H1 (cell line): ENCODE measurements at regions not wholly inside any gene's neighbourhood (a gene's known extent, or its start where the extent isn't known, plus 50 kb on each side); places are given as distances from the start of the nearest gene placed in this dataset.

ENCODE experiments used
- CTCF ChIA-PET: fragments of 300-600 bp; sonication (Branson Sonifier 250); formaldehyde crosslinking; loops from one replicate; lab custom pipeline; 2021; ENCODE audit not compliant: partially characterized antibody; lab: Charles Lee
- POLR2A ChIA-PET: fragments of 300-600 bp; sonication (Branson Sonifier 250); formaldehyde crosslinking; loops from one replicate; lab custom pipeline; 2021; ENCODE audit warnings: inconsistent platforms; ENCODE audit not compliant: partially characterized antibody; lab: Charles Lee
- DNase-seq, 2 experiments: peaks; one replicate each; pipeline versions ENCODE4 v3.0.0 to v3.0.0-alpha.2; 2010 to 2022; ENCODE audit warnings: low spot score in 2 of 2, low read depth in 1 of 2, mixed read lengths in 1 of 2
- FAIRE-seq: peaks from 2 replicates; lab custom pipeline; 2011; peaks lifted over from hg19 to GRCh38; lab: Jason Lieb, UNC
- H2AFZ ChIP-seq: 2 replicates; pipeline ENCODE4 v1.8.1; 2012; ENCODE audit warnings: low read length, inconsistent platforms
- H2AK5ac ChIP-seq: 2 replicates; pipeline ENCODE4 v1.6.1; 2013; ENCODE audit warnings: low read depth, low read length
- H2BK120ac ChIP-seq: replicated peaks from 2 replicates; pipeline ENCODE3; 2013; ENCODE audit warnings: low read depth, low read length, inconsistent platforms
- H2BK12ac ChIP-seq: 2 replicates; pipeline ENCODE4 v1.6.1; 2013; ENCODE audit warnings: low read depth, low read length
- H2BK15ac ChIP-seq: 2 replicates; pipeline ENCODE4 v1.6.1; 2013; ENCODE audit warnings: low read length
- H2BK20ac ChIP-seq: 2 replicates; pipeline ENCODE4 v1.6.1; 2013; ENCODE audit warnings: low read length
- H2BK5ac ChIP-seq: 2 replicates; pipeline ENCODE4 v1.6.1; 2013; ENCODE audit warnings: low read depth, low read length
- H3K14ac ChIP-seq: 2 replicates; pipeline ENCODE4 v1.6.1; 2013; ENCODE audit warnings: inconsistent platforms; ENCODE audit not compliant: insufficient read length
- H3K18ac ChIP-seq: 2 replicates; pipeline ENCODE4 v1.6.1; 2013; ENCODE audit warnings: low read length; ENCODE audit errors: extremely low read depth
- H3K23ac ChIP-seq: 2 replicates; pipeline ENCODE4 v1.6.1; 2013; ENCODE audit warnings: inconsistent platforms; ENCODE audit not compliant: insufficient read length
- H3K23me2 ChIP-seq: 2 replicates; pipeline ENCODE4 v1.6.1; 2013; ENCODE audit warnings: low read depth, low read length
- H3K27ac ChIP-seq: 2 replicates; pipeline ENCODE4 v1.6.1; 2011; ENCODE audit warnings: low read depth, low read length, inconsistent platforms
- H3K27me3 ChIP-seq, 4 experiments: replicated peaks in 1 of 4; 1 replicate in 1 of 4; 2 replicates in 3 of 4; pipeline versions ENCODE4 v1.6.1 to v1.8.1; 2011 to 2013; ENCODE audit warnings: low read length in 3 of 4, mild to moderate bottlenecking in 3 of 4, inconsistent platforms in 2 of 4, mixed read lengths in 2 of 4, moderate library complexity in 1 of 4; ENCODE audit not compliant: control insufficient read depth in 3 of 4, insufficient read depth in 3 of 4; ENCODE audit errors: extremely low read depth in 1 of 4
- H3K36me3 ChIP-seq, 4 experiments: 2 replicates each; pipeline versions ENCODE4 v1.6.1 to v1.8.1; 2011 to 2013; ENCODE audit warnings: mild to moderate bottlenecking in 4 of 4, low read length in 3 of 4, moderate library complexity in 2 of 4, control low read depth in 1 of 4, inconsistent platforms in 1 of 4; ENCODE audit not compliant: insufficient read depth in 4 of 4, control insufficient read depth in 2 of 4
- H3K4ac ChIP-seq: replicated peaks from 2 replicates; pipeline ENCODE3; 2013; ENCODE audit warnings: low read length, low read depth, mixed read lengths, inconsistent platforms; ENCODE audit not compliant: insufficient read length
- H3K4me1 ChIP-seq, 4 experiments: replicated peaks in 1 of 4; 1 replicate in 1 of 4; 2 replicates in 3 of 4; pipeline versions ENCODE4 v1.6.1 to v1.8.1; 2011 to 2013; ENCODE audit warnings: low read length in 3 of 4, inconsistent platforms in 2 of 4, mixed read lengths in 1 of 4; ENCODE audit not compliant: insufficient read depth in 4 of 4, control insufficient read depth in 3 of 4
- H3K4me2 ChIP-seq, 2 experiments: 2 replicates each; pipeline versions ENCODE4 v1.6.1 to v1.8.1; 2011 to 2013; ENCODE audit warnings: low read depth in 2 of 2, low read length in 2 of 2, control low read depth in 1 of 2, inconsistent platforms in 1 of 2, mild to moderate bottlenecking in 1 of 2; ENCODE audit not compliant: insufficient read depth in 1 of 2
- H3K4me3 ChIP-seq, 4 experiments: fragments of 200-600, 300-600 bp in 1 of 4; sonication (generic), shearing (Covaris generic), sonication (Bioruptor Twin) in 1 of 4; 2 replicates each; pipeline versions ENCODE4 v1.5.1 to v1.8.1; 2011 to 2016; ENCODE audit warnings: low read length in 4 of 4, low read depth in 3 of 4, control low read depth in 2 of 4, inconsistent platforms in 2 of 4, mild to moderate bottlenecking in 2 of 4, mixed read lengths in 1 of 4, moderate library complexity in 1 of 4; ENCODE audit not compliant: insufficient read depth in 2 of 4; ENCODE audit errors: extremely low read depth in 1 of 4
- H3K56ac ChIP-seq: replicated peaks from 2 replicates; pipeline ENCODE3; 2013; ENCODE audit warnings: low read depth, mild to moderate bottlenecking, mixed read lengths, low read length, inconsistent platforms; ENCODE audit not compliant: insufficient read length
- H3K79me1 ChIP-seq: 2 replicates; pipeline ENCODE4 v1.6.1; 2013; ENCODE audit warnings: low read depth, low read length, control low read depth
- H3K79me2 ChIP-seq, 2 experiments: 2 replicates each; pipeline versions ENCODE4 v1.6.1 to v1.8.1; 2012 to 2013; ENCODE audit warnings: low read length in 2 of 2, mild to moderate bottlenecking in 2 of 2, inconsistent platforms in 1 of 2; ENCODE audit not compliant: insufficient read depth in 2 of 2, control insufficient read depth in 1 of 2
- H3K9ac ChIP-seq, 4 experiments: replicated peaks in 1 of 4; 1 replicate in 1 of 4; 2 replicates in 3 of 4; pipeline versions ENCODE4 v1.6.1 to v1.8.1; 2011 to 2013; ENCODE audit warnings: low read depth in 3 of 4, low read length in 3 of 4, control low read depth in 2 of 4, mild to moderate bottlenecking in 2 of 4, moderate library complexity in 2 of 4, inconsistent platforms in 1 of 4; ENCODE audit errors: extremely low read depth in 1 of 4
- H3K9me3 ChIP-seq, 2 experiments: 2 replicates each; pipeline versions ENCODE4 v1.6.1 to v1.8.1; 2012 to 2013; ENCODE audit warnings: mild to moderate bottlenecking in 2 of 2, moderate library complexity in 2 of 2, control low read depth in 1 of 2, inconsistent platforms in 1 of 2, low read depth in 1 of 2, low read length in 1 of 2, mixed read lengths in 1 of 2; ENCODE audit not compliant: insufficient read depth in 2 of 2
- H4K20me1 ChIP-seq, 2 experiments: replicated peaks in 1 of 2; 2 replicates each; pipeline versions ENCODE3 to v1.8.1; 2011 to 2013; ENCODE audit warnings: inconsistent platforms in 2 of 2, low read length in 2 of 2, mild to moderate bottlenecking in 1 of 2; ENCODE audit not compliant: insufficient read depth in 2 of 2, control insufficient read depth in 1 of 2
- H4K5ac ChIP-seq: 2 replicates; pipeline ENCODE4 v1.6.1; 2013; ENCODE audit warnings: low read length, low read depth, mixed read lengths, inconsistent platforms; ENCODE audit not compliant: insufficient read length
- H4K8ac ChIP-seq: 2 replicates; pipeline ENCODE4 v1.8.0; 2013; ENCODE audit warnings: mild to moderate bottlenecking, moderate library complexity, low read length, inconsistent platforms; ENCODE audit not compliant: insufficient read depth; ENCODE audit errors: extremely low read depth
- H4K91ac ChIP-seq: replicated peaks from 2 replicates; pipeline ENCODE3; 2013; ENCODE audit warnings: low read length, mixed read lengths, inconsistent platforms; ENCODE audit not compliant: insufficient read length
- BCL11A ChIP-seq, 2 experiments: IDR thresholded peaks; one replicate each; pipeline ENCODE4 v1.6.1; 2011; ENCODE audit warnings: low read depth in 2 of 2, low read length in 2 of 2, mild to moderate bottlenecking in 2 of 2
- CREB1 ChIP-seq: IDR thresholded peaks from 2 replicates; pipeline ENCODE4 v1.6.1; 2012; ENCODE audit warnings: inconsistent platforms
- GTF2F1 ChIP-seq: IDR thresholded peaks from 2 replicates; pipeline ENCODE4 v1.6.1; 2012; ENCODE audit warnings: low read depth, low read length, improper control_type of control experiment, borderline replicate concordance
- SAP30 ChIP-seq: fragments of 300-600 bp; sonication (generic); IDR thresholded peaks from 2 replicates; pipeline ENCODE4 v1.7.1; 2012; ENCODE audit warnings: low read length, moderate library complexity, mild to moderate bottlenecking, inconsistent platforms; ENCODE audit not compliant: insufficient read depth, insufficient replicate concordance
- TCF12 ChIP-seq: IDR thresholded peaks from 2 replicates; pipeline ENCODE4 v1.6.1; 2011; ENCODE audit warnings: low read depth, mild to moderate bottlenecking, low read length
- TEAD4 ChIP-seq: IDR thresholded peaks from 2 replicates; pipeline ENCODE4 v1.6.1; 2012; ENCODE audit warnings: low read depth, low read length, inconsistent platforms, mixed read lengths
- WGBS, 2 experiments: shearing (Covaris generic) in 1 of 2; methylation state at CpG; one replicate each; pipeline versions ENCODE4 v1.1.6 to v1.1.7; 2013 to 2015; ENCODE audit warnings: low lambda C conversion rate in 2 of 2, mixed read lengths in 2 of 2, inconsistent platforms in 1 of 2, low coverage in 1 of 2, missing lambda C conversion rate in 1 of 2; ENCODE audit not compliant: insufficient replicate concordance in 2 of 2, insufficient coverage in 1 of 2, insufficient read length in 1 of 2; ENCODE audit errors: extremely low coverage in 1 of 2, missing lambda C conversion rate in 1 of 2; 5-methylcytosine and 5-hydroxymethylcytosine counted together

- H3K23me2 ChIP-seq: no peaks in the 10 kb centered on the region
- no peak overlapping the region for H2BK12ac ChIP-seq
- no peaks in the 10 kb centered on the region for H4K20me1 ChIP-seq
- H3K36me3 ChIP-seq: no peaks in the 10 kb centered on the region
- H3K23ac ChIP-seq: no peak overlapping the region
- no peak overlapping the region for H3K9ac ChIP-seq
- H2BK120ac ChIP-seq: no peak overlapping the region
- no peak overlapping the region for H3K4ac ChIP-seq
- H4K8ac ChIP-seq: no peak overlapping the region
- ChIA-PET CTCF (no interaction called here), POLR2A (no interaction called here)
- no peak overlapping the region for H2AK5ac ChIP-seq
- H3K14ac ChIP-seq: no peak overlapping the region
- H3K4me3 ChIP-seq: no peak overlapping the region
- H3K4me2 ChIP-seq: no peak overlapping the region
- peak overlapping the region; percentile 60; the same call in 1 of the 2 replicates for H2AFZ ChIP-seq
- H3K79me2 ChIP-seq: no peaks in the 10 kb centered on the region
- peaks cover 0 to 5% of the 10 kb centered on the region in 2 experiments; a peak in 1 of 4 replicates for H3K9me3 ChIP-seq
- H3K27ac ChIP-seq: no peak overlapping the region
- H4K91ac ChIP-seq: no peak overlapping the region
- no peaks in the 10 kb centered on the region for H3K4me1 ChIP-seq
- H2BK5ac ChIP-seq: no peak overlapping the region
- H3K27me3 ChIP-seq: no peaks in the 10 kb centered on the region
- no peak overlapping the region for H4K5ac ChIP-seq
- DNase-seq (no peak), FAIRE-seq (no peak)
- 96% methylated on average over 1 of the region's 1 CpG; no CpG with 5 or more reads in 1 of the 2 experiments for WGBS, 2 experiments
- no peak for TF ChIP-seq CREB1
- TF ChIP-seq GTF2F1: no peak
- no peak for TF ChIP-seq TCF12
- no peak for TF ChIP-seq SAP30
- TF ChIP-seq BCL11A (IDR thresholded peaks at IDR 0.05; ENCODE audit: low read depth in 2 of 2, low read length in 2 of 2): no peak
- no peak for TF ChIP-seq TEAD4
- H3K56ac ChIP-seq: no peak overlapping the region
- no peak overlapping the region for H3K18ac ChIP-seq
- no peak overlapping the region for H2BK20ac ChIP-seq
- no peaks in the 10 kb centered on the region for H3K79me1 ChIP-seq
- no peak overlapping the region for H2BK15ac ChIP-seq
Measured at GRCh38 chr9:117907420-117907819, 203.2 kb downstream of the TLR4 start.
